ENCODE measurements at regions not wholly inside any gene's neighbourhood (a gene's known extent, or its start where the extent isn't known, plus 50 kb on each side); places are given as distances from the start of the nearest gene placed in this dataset.

GRCh38 chr7:131844369-131844768 is 287.9 kb upstream of the PODXL start:
- no peak for DNase-seq (ENCODE audit: low read depth, low spot score)
- Histone ChIP-seq H3K36me3 (ENCODE audit: insufficient read depth, low read length) (no peaks in the 10 kb centered on the region), H3K9me3 (ENCODE audit: low read depth, low read length) (no peaks in the 10 kb centered on the region), H3K27ac (no peak overlapping the region), H3K4me3 (no peak overlapping the region), H3K9ac (ENCODE audit: insufficient read length) (no peak overlapping the region)
- TF ChIP-seq EZH2 (IDR thresholded peaks at IDR 0.05) (no peak), POLR2AphosphoS5 (IDR thresholded peaks at IDR 0.05; ENCODE audit: borderline replicate concordance, low read depth, low read length) (no peak), FOXP2 (optimal IDR thresholded peaks at IDR 0.05; ENCODE audit: control extremely low read depth, extremely low read length, insufficient read depth) (no peak)

GRCh38 chr7:131843898-131844331 is 287.5 kb upstream of the PODXL start:
- no peaks in the 10 kb centered on the region for H3K9me3 ChIP-seq (ENCODE audit: low read depth, low read length)
- H3K36me3 ChIP-seq (ENCODE audit: insufficient read depth, low read length) = no peaks in the 10 kb centered on the region
- DNase-seq (ENCODE audit: low read depth, low spot score) = no peak
- no peak overlapping the region for H3K27ac ChIP-seq
- H3K9ac ChIP-seq (ENCODE audit: insufficient read length) = no peak overlapping the region
- TF ChIP-seq EZH2 (IDR thresholded peaks at IDR 0.05) (no peak), POLR2AphosphoS5 (IDR thresholded peaks at IDR 0.05; ENCODE audit: borderline replicate concordance, low read depth, low read length) (no peak), FOXP2 (optimal IDR thresholded peaks at IDR 0.05; ENCODE audit: control extremely low read depth, extremely low read length, insufficient read depth) (no peak)
- H3K4me3 ChIP-seq = no peak overlapping the region

- no peaks in the 10 kb centered on the region for H3K36me3 ChIP-seq (ENCODE audit: insufficient read depth, low read length)
- H3K4me3 ChIP-seq = no peak overlapping the region
- H3K9me3 ChIP-seq (ENCODE audit: low read depth, low read length) = no peaks in the 10 kb centered on the region
- no peak for DNase-seq (ENCODE audit: low read depth, low spot score)
- no peak overlapping the region for H3K27ac ChIP-seq
- TF ChIP-seq FOXP2 (optimal IDR thresholded peaks at IDR 0.05; ENCODE audit: control extremely low read depth, extremely low read length, insufficient read depth) (no peak), POLR2AphosphoS5 (IDR thresholded peaks at IDR 0.05; ENCODE audit: borderline replicate concordance, low read depth, low read length) (no peak), EZH2 (IDR thresholded peaks at IDR 0.05) (no peak)
- H3K9ac ChIP-seq (ENCODE audit: insufficient read length) = no peak overlapping the region
Observed at GRCh38 chr7:131839967-131840690, 283.7 kb upstream of the PODXL start.

GRCh38 chr7:131836733-131837132 is 280.3 kb upstream of the PODXL start:
- Histone ChIP-seq H3K27ac (no peak overlapping the region), H3K4me3 (no peak overlapping the region), H3K9ac (ENCODE audit: insufficient read length) (no peak overlapping the region), H3K36me3 (ENCODE audit: insufficient read depth, low read length) (no peaks in the 10 kb centered on the region), H3K9me3 (ENCODE audit: low read depth, low read length) (no peaks in the 10 kb centered on the region)
- TF ChIP-seq FOXP2 (optimal IDR thresholded peaks at IDR 0.05; ENCODE audit: control extremely low read depth, extremely low read length, insufficient read depth) (no peak), POLR2AphosphoS5 (IDR thresholded peaks at IDR 0.05; ENCODE audit: borderline replicate concordance, low read depth, low read length) (no peak), EZH2 (IDR thresholded peaks at IDR 0.05) (no peak)
- no peak for DNase-seq (ENCODE audit: low read depth, low spot score)

GRCh38 chr7:131835141-131835540 is 278.7 kb upstream of the PODXL start:
- no peak overlapping the region for H3K9ac ChIP-seq (ENCODE audit: insufficient read length)
- no peak for DNase-seq (ENCODE audit: low read depth, low spot score)
- no peaks in the 10 kb centered on the region for H3K9me3 ChIP-seq (ENCODE audit: low read depth, low read length)
- H3K27ac ChIP-seq = no peak overlapping the region
- H3K36me3 ChIP-seq (ENCODE audit: insufficient read depth, low read length) = no peaks in the 10 kb centered on the region
- H3K4me3 ChIP-seq = no peak overlapping the region
- TF ChIP-seq FOXP2 (optimal IDR thresholded peaks at IDR 0.05; ENCODE audit: control extremely low read depth, extremely low read length, insufficient read depth) (no peak), EZH2 (IDR thresholded peaks at IDR 0.05) (no peak), POLR2AphosphoS5 (IDR thresholded peaks at IDR 0.05; ENCODE audit: borderline replicate concordance, low read depth, low read length) (no peak)

- no peak for DNase-seq (ENCODE audit: low read depth, low spot score)
- TF ChIP-seq EZH2 (IDR thresholded peaks at IDR 0.05) (no peak), FOXP2 (optimal IDR thresholded peaks at IDR 0.05; ENCODE audit: control extremely low read depth, extremely low read length, insufficient read depth) (no peak), POLR2AphosphoS5 (IDR thresholded peaks at IDR 0.05; ENCODE audit: borderline replicate concordance, low read depth, low read length) (no peak)
- Histone ChIP-seq H3K9me3 (ENCODE audit: low read depth, low read length) (no peaks in the 10 kb centered on the region), H3K9ac (ENCODE audit: insufficient read length) (no peak overlapping the region), H3K27ac (no peak overlapping the region), H3K36me3 (ENCODE audit: insufficient read depth, low read length) (no peaks in the 10 kb centered on the region), H3K4me3 (no peak overlapping the region)
Observed at GRCh38 chr7:131830681-131831080, 274.3 kb upstream of the PODXL start.

GRCh38 chr7:131829947-131830558 is 273.6 kb upstream of the PODXL start:
- TF ChIP-seq POLR2AphosphoS5 (IDR thresholded peaks at IDR 0.05; ENCODE audit: borderline replicate concordance, low read depth, low read length) (no peak), FOXP2 (optimal IDR thresholded peaks at IDR 0.05; ENCODE audit: control extremely low read depth, extremely low read length, insufficient read depth) (no peak), EZH2 (IDR thresholded peaks at IDR 0.05) (no peak)
- Histone ChIP-seq H3K9me3 (ENCODE audit: low read depth, low read length) (no peaks in the 10 kb centered on the region), H3K36me3 (ENCODE audit: insufficient read depth, low read length) (no peaks in the 10 kb centered on the region), H3K27ac (no peak overlapping the region), H3K9ac (ENCODE audit: insufficient read length) (no peak overlapping the region), H3K4me3 (no peak overlapping the region)
- DNase-seq (ENCODE audit: low read depth, low spot score) = no peak

- no peak for TF ChIP-seq FOXP2 (optimal IDR thresholded peaks at IDR 0.05; ENCODE audit: control extremely low read depth, extremely low read length, insufficient read depth)
- no peak for TF ChIP-seq POLR2AphosphoS5 (IDR thresholded peaks at IDR 0.05; ENCODE audit: borderline replicate concordance, low read depth, low read length)
- no peak for TF ChIP-seq EZH2 (IDR thresholded peaks at IDR 0.05)
- no peaks in the 10 kb centered on the region for H3K9me3 ChIP-seq (ENCODE audit: low read depth, low read length)
- no peak overlapping the region for H3K27ac ChIP-seq
- no peak for DNase-seq (ENCODE audit: low read depth, low spot score)
- no peak overlapping the region for H3K4me3 ChIP-seq
- H3K9ac ChIP-seq (ENCODE audit: insufficient read length) = no peak overlapping the region
- H3K36me3 ChIP-seq (ENCODE audit: insufficient read depth, low read length) = no peaks in the 10 kb centered on the region
Observed at GRCh38 chr7:131827421-131827820, 271.0 kb upstream of the PODXL start.
